H7 (cell line): ENCODE measurements at regions not wholly inside any gene's neighbourhood (a gene's known extent, or its start where the extent isn't known, plus 50 kb on each side); places are given as distances from the start of the nearest gene placed in this dataset.
A peak's percentile ranks its signal among the peaks of the same experiment; 100 is the strongest.
"Not testable (repeated sequence)": the region's sequence is repeated elsewhere in the genome, so short reads cannot be mapped to it uniquely, and the experiment has no call there.

Experiments
- DNase-seq: peaks from one replicate; pipeline ENCODE4 v3.0.0; 2012
- H3K27me3 ChIP-seq: 2 replicates; pipeline ENCODE4 v1.6.0; 2011; ENCODE audit warnings: mild to moderate bottlenecking, low read length; ENCODE audit not compliant: control insufficient read depth, insufficient read depth
- H3K36me3 ChIP-seq: replicated peaks from 2 replicates; pipeline ENCODE4 v1.5.1; 2011; ENCODE audit warnings: low read length; ENCODE audit not compliant: control insufficient read depth, insufficient read depth
- H3K4me3 ChIP-seq: 2 replicates; pipeline ENCODE4 v1.5.1; 2011; ENCODE audit warnings: low read depth, mild to moderate bottlenecking, control low read depth, low read length, moderate library complexity; ENCODE audit not compliant: insufficient read depth

- no peaks in the 10 kb centered on the region for H3K27me3 ChIP-seq
- H3K36me3 ChIP-seq: no peaks in the 10 kb centered on the region
- DNase-seq: peak; percentile 1
- H3K4me3 ChIP-seq: no peak overlapping the region
These were observed 930.7 kb upstream of the HS3ST1 start for GRCh38 chr4:12359420-12359819.

DNA sequence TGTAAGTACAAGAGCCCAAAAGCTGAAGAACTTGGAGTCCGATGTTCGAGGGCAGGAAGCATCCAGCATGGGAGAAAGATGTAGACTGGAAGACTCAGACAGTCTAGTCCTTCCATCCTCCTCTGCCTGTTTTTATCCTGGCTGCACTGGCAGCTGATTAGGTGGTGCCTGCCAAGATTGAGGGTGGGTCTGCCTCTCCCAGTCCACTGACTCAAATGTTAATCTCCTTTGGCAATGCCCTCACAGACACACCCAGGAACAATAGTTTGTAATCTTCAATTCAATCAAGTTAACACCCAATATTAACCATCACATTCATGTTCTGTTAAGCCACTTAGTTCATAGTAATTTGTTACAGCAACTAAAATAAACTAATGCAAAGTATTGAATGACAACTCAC, 904.4 kb upstream of the HS3ST1 start:
- not testable (repeated sequence) for H3K4me3 ChIP-seq, DNase-seq, H3K36me3 ChIP-seq, H3K27me3 ChIP-seq

GRCh38 chr4:12324965-12325364, 896.3 kb upstream of the HS3ST1 start:
- Histone ChIP-seq H3K27me3 (no peaks in the 10 kb centered on the region), H3K4me3 (no peak overlapping the region), H3K36me3 (no peaks in the 10 kb centered on the region)
- DNase-seq: no peak

DNA sequence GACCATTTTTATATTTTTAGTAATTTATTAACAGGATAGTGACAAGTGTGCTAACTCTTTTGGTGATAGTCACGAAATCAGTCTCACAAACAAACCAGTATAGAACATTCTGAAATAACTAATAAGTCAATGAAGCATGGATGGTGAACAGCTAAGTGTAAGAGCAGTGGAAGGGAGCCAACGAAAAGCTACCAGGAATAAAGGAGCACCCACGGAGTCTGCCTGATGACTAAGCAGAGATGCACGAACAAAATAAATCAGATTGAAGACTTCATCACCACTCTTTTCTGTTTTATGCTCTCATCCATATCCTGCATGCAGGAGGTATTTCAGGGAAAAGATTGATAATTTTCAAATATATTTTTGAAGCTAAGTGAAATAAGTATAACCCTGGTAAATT, 891.1 kb upstream of the HS3ST1 start:
- H3K27me3 ChIP-seq: no peaks in the 10 kb centered on the region
- H3K4me3 ChIP-seq: no peak overlapping the region
- H3K36me3 ChIP-seq: no peaks in the 10 kb centered on the region
- DNase-seq: no peak

- Histone ChIP-seq H3K27me3 (no peaks in the 10 kb centered on the region), H3K36me3 (no peaks in the 10 kb centered on the region), H3K4me3 (no peak overlapping the region)
- DNase-seq: no peak
These were observed 876.2 kb upstream of the HS3ST1 start for GRCh38 chr4:12304905-12305304.

DNA sequence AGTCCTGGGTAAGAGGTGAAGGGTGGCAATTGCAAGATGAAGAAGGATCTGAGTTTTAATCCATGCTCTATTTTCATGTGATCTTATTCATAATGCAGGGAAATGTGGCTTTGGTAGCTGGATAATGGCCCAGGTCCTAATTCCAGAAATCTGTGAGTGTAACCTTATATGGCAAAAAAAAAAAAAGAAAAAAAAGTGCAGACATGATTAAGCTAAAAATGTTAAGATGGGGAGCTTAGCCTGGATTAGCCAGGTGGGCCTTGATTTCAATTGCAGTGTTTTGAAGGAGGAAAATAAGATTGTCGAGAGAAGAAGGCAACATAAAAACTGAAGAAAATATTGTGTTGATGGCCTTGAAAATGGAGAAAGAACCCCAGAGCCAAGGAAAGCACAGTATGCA, 867.7 kb upstream of the HS3ST1 start:
- DNase-seq: no peak
- H3K4me3 ChIP-seq: no peak overlapping the region
- no peaks in the 10 kb centered on the region for H3K27me3 ChIP-seq
- no peaks in the 10 kb centered on the region for H3K36me3 ChIP-seq

- no peak for DNase-seq
- Histone ChIP-seq H3K27me3 (no peaks in the 10 kb centered on the region), H3K4me3 (no peak overlapping the region), H3K36me3 (no peaks in the 10 kb centered on the region)
These were observed 865.3 kb upstream of the HS3ST1 start for GRCh38 chr4:12293906-12294525.

- no peak overlapping the region for H3K4me3 ChIP-seq
- DNase-seq: no peak
These were observed 857.7 kb upstream of the HS3ST1 start for GRCh38 chr4:12286351-12286750.

DNA sequence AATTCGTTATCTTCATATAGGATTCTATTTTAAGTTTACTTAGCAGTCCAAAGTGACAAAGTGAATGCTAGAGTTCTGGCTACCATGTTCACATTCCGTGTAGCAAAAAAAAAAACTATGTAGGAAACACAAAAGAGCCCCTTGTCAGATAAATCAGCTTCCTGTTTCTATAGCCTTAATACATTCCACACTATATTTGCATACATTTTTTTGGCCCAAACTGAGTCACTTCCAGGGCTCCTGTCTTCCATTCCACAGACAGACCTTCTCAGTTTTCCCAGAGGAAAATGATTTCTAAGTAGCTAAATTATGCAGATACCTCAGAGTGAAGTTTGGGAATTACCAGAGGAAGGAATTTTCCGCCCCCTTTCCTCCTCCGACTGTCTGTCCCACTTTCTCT, 841.9 kb upstream of the HS3ST1 start:
- no peak for DNase-seq
- H3K36me3 ChIP-seq: no peaks in the 10 kb centered on the region
- H3K27me3 ChIP-seq: no peaks in the 10 kb centered on the region
- H3K4me3 ChIP-seq: no peak overlapping the region

More at GRCh38 chr4:12286351-12286750, 857.7 kb upstream of the HS3ST1 start:
- H3K27me3 ChIP-seq: no peaks in the 10 kb centered on the region
- no peaks in the 10 kb centered on the region for H3K36me3 ChIP-seq

- DNase-seq: no peak
- Histone ChIP-seq H3K36me3 (no peaks in the 10 kb centered on the region), H3K27me3 (no peaks in the 10 kb centered on the region), H3K4me3 (no peak overlapping the region)
These were observed 836.9 kb upstream of the HS3ST1 start for GRCh38 chr4:12265554-12265953.

DNA sequence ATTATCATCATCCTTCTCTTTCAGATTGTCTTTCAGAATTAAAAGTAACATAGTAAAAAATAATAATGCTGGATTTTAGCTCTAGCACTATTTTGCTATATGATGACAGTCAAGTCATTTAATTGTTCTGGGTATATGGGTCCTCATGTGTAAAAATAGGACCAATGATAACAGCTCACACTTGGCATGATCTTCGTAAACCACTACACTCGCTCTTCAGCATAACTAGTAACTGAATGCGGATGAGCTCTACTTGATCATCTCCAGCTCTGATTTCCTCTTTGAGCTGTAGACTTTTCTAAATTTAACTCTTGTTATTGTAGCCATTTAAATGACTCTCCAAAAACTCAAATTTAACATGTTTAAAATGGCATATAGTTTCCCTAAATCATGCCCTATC, 831.8 kb upstream of the HS3ST1 start:
- no peak overlapping the region for H3K4me3 ChIP-seq
- DNase-seq: no peak

GRCh38 chr4:12244973-12245372, 816.3 kb upstream of the HS3ST1 start:
- no peak overlapping the region for H3K4me3 ChIP-seq
- H3K27me3 ChIP-seq: no peaks in the 10 kb centered on the region
- DNase-seq: no peak
- no peaks in the 10 kb centered on the region for H3K36me3 ChIP-seq

More for the DNA sequence above, 831.8 kb upstream of the HS3ST1 start:
- H3K36me3 ChIP-seq: no peaks in the 10 kb centered on the region
- H3K27me3 ChIP-seq: no peaks in the 10 kb centered on the region

GRCh38 chr4:12242354-12242753, 813.7 kb upstream of the HS3ST1 start:
- Histone ChIP-seq H3K4me3 (no peak overlapping the region), H3K36me3 (no peaks in the 10 kb centered on the region), H3K27me3 (no peaks in the 10 kb centered on the region)
- DNase-seq: no peak

DNA sequence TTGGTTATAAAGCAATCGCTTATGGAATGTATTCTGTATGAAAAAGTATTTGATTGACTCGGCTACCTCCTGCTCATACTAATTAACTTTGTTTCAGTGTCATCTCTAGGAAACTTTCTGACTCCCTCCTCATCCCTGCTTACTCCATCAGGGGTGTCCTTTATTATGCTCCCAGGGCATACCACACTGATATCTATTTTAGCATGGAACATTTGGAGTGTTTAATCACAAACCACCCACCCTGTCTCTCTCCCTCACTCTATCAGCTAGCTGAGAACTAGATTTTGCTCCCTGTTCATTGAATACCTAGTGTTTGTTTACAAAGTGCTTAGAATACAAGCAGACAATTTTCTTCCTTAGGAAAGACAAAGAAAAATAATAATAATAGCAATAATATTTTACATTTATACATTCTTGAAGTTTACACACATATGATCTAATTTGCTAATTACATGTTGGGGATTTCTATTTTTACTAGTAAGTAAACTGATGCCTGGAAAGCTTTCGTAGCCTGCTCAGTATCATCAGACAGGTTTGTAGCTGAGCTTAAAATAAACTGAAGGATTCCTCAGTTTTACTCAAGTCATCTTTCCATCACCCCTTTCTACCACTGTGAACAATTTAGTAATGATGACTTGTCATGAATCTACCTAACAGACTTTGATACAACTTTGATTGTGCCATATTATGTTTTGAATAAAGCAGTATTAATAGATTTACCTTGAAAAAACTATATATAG, 811.4 kb upstream of the HS3ST1 start:
- Histone ChIP-seq H3K4me3 (no peak overlapping the region), H3K27me3 (no peaks in the 10 kb centered on the region), H3K36me3 (no peaks in the 10 kb centered on the region)
- DNase-seq: no peak

DNA sequence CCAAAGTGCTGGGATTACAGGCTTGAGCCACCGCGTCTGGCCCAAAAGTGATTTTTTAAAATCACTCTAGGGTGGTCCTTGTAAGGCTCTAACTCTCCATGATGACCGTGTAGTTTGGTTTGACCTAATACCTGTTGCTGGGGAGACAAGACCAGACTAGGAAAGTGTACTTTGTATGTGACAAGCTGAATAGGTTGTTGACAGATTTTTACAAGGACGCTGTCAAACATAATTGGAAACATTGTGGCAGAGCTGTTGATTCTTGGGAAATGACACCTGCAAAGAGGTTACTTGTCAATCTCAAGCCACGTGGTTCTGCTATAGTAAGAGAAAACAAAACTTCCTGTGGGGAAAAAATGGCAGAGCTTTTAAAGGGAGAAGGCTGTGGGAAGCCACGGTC, 802.4 kb upstream of the HS3ST1 start:
- DNase-seq: no peak
- Histone ChIP-seq H3K36me3 (no peaks in the 10 kb centered on the region), H3K27me3 (no peaks in the 10 kb centered on the region), H3K4me3 (no peak overlapping the region)
